HUDEP-2 (cell line): ENCODE measurements at regions not wholly inside any gene's neighbourhood (a gene's known extent, or its start where the extent isn't known, plus 50 kb on each side); places are given as distances from the start of the nearest gene placed in this dataset.

Experiments used
- DNase-seq, 76 experiments: peaks; one replicate each; lab custom pipeline; 2025; ENCODE audit not compliant: unreplicated experiment in 76 of 76; lab: John Stamatoyannopoulos, UW

DNA sequence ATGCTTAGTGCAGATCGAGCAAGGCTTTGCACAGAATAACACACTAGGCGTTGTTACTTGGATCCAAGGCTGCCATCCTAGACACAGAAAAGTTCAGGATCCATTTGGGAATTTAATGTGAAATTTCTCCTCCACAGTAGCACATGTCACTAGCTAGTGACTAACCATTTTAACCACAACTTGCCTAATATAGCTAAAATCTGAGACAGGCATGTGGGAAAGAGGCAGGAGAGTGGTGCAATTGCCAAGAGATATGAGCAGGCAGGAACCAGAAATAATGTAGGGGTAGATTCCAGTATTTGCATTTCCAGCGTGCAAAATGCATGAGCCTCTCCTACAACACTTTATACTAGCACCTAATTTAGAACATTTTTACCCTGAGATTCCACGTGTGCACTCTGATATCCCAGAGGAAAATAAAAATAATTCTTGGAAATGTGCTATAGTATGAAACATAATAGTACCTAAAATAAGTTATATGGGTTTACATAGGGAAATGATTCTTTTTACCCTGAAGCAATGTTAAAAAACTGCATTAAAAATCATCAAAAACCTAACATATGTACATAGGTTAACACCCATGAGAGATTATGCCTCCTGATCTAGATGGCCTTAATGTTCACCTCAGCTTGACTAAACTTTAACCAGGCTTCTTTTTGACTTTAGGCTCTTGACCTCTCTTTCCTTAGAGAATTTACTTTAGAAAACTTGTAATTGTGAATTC lies 1230.6 kb upstream of the NUDT12 start:
- DNase-seq: no peak

- DNase-seq: no peak
These were observed 1226.8 kb upstream of the NUDT12 start for GRCh38 chr5:104789366-104789765.

- DNase-seq: no peak
These were observed 1222.5 kb upstream of the NUDT12 start for GRCh38 chr5:104785097-104785496.

DNA sequence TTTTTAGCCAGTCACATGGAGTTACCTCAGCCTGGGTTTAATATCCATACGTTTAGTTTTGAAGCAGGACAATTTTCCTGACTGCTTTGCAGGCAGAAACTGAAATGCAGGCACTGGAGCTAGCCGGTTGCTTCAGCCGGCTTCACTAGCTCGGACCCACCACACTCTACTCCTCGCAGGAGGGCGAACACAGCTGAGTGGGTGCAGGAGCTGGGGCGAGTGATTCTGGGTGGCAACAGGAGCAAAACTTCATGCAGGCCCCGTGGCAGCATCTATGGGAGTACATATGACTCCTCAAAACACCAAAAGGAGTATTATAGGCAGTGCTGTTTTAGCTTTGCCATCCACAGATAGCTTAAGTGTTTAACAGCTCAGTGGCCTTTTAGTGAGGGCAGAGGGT lies 1211.8 kb upstream of the NUDT12 start:
- no peak for DNase-seq

GRCh38 chr5:104764197-104764596 lies 1201.6 kb upstream of the NUDT12 start:
- DNase-seq: no peak

- DNase-seq: no peak
These were observed 1200.6 kb upstream of the NUDT12 start for GRCh38 chr5:104763216-104763615.

- DNase-seq: no peak
These were observed 1195.3 kb upstream of the NUDT12 start for GRCh38 chr5:104757915-104758314.

GRCh38 chr5:104755806-104756205 lies 1193.2 kb upstream of the NUDT12 start:
- DNase-seq: no peak

DNA sequence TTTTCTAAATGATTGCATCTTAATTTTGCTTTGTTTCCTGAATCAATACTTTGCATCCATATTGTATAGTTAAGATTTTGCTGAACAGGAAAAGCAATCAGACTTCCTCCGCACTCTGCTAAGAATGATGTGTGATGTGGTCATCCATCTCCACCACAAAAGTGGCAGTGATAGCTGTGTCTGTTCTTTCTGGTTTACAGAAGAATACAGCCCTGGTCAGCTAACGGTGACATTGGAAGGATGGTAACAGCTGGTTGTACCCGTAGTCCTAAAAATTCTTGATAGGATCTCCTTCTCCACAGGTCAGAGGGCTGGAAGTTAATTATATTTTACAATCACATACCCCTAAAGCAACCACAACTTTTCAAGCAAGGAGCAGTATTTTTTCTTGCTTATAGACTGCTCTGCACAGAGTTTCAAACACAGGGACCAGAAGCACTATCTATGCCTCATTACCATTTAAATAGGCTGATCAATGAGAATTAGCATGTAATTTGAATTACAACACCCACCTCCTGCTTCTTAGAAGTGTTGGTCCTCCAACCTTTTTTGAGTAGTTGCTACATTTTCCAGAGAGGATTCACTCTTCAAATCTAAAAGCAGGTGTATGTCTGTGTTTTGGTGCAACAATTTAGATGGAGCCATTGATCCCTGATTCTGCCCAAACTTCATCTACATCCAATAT lies 1191.9 kb upstream of the NUDT12 start:
- no peak for DNase-seq

- no peak for DNase-seq
These were observed 1189.4 kb upstream of the NUDT12 start for GRCh38 chr5:104751969-104752368.

- DNase-seq: no peak
These were observed 1177.3 kb upstream of the NUDT12 start for GRCh38 chr5:104739905-104740304.

GRCh38 chr5:104739503-104739902 lies 1176.9 kb upstream of the NUDT12 start:
- no peak for DNase-seq

GRCh38 chr5:104736073-104736472 lies 1173.5 kb upstream of the NUDT12 start:
- no peak for DNase-seq

DNA sequence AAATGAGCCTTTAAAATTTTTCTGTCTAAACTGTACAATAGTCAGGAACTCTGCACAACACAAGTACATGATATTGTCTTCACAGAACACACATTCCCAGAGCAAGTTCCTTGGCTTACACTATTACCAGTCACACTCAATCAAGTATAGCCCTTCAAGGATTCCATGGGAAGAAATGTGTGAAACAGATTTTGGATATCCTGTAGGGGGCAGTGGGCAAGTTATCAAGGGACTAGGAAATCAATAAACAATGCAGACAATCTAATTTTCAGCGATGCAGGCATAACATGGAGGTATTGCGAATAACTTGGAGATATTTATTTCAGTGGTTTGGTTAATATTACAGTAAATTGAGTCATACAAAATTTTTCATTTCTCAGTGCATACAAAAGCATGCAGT lies 1171.5 kb upstream of the NUDT12 start:
- no peak for DNase-seq

- DNase-seq: no peak
These were observed 1170.6 kb upstream of the NUDT12 start for GRCh38 chr5:104733063-104733669.

- no peak for DNase-seq
These were observed 1168.7 kb upstream of the NUDT12 start for GRCh38 chr5:104731331-104731730.

- DNase-seq: no peak
These were observed 1145.4 kb upstream of the NUDT12 start for GRCh38 chr5:104708027-104708426.

DNA sequence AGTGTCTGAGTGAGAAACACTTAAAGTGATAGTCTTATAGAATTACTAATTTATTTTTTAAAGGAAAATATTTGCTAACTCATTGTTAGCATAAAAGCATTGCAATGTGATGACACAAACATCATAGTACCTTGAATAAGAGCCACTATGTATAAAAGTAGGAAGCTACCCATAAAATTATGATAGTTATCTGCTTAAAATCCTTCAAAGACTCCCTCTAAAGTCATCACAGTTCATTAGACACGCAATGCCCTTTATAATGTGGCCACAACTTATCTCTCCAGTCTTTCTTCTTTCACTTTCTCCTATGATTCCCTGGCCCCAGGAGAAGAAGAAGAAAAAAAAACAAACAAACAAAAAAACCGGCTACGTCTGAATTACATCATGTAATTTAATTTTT lies 1144.0 kb upstream of the NUDT12 start:
- DNase-seq: no peak

DNA sequence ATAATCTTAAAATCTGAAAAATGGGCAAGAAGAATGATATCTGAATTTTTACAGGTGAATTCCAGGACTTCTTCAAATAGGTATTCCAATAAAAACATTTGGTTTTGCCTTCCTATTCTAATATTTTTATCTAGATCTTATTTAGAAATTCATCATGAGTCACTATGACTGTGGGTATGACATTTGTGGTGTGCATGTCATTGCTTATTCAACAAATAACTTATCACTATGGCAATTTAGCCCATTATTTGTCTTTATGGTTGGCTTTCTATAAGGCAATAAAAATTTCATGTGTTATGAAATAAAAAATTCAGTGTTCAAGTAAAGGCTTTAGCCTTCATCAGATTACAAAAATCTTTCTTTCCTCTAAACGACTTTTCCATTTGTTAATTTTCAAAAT lies 1139.6 kb upstream of the NUDT12 start:
- DNase-seq: no peak

DNA sequence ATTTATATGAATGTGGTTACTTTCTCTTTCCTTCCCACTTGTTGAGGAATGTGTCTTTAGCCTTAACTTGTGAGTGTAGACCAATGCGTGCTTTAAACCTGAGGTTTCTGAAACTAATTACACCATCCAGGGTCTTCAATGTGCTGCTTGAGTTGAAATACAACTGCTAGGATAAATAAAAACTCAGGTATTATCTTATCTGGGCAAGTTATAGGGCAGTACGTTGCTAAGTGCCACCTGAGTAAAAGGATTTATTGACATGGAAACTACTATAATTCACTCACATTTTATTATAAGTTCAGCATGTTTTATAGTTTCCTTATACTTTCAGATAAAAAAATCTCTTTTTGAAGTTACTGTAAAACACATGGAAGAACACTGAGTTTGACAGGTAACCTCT lies 1136.8 kb upstream of the NUDT12 start:
- DNase-seq: no peak

DNA sequence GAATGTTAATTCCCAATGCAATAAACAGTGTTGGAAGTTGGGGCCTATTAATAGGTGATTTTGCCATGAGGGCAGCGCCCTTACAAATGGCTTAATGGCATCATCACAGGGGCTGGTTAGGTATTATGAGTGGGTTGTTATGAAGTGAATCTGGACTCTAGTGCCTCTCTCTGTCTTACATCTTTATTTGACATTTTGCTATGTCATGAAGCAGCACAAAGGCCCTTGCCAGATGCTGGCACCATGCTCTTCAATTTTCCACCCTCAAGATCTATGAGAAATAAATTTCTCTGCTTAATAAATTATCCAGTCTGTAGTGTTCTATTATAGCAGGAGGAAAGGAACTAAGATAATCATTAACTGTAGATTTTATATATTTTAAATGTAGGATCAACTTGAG lies 1098.7 kb upstream of the NUDT12 start:
- no peak for DNase-seq

DNA sequence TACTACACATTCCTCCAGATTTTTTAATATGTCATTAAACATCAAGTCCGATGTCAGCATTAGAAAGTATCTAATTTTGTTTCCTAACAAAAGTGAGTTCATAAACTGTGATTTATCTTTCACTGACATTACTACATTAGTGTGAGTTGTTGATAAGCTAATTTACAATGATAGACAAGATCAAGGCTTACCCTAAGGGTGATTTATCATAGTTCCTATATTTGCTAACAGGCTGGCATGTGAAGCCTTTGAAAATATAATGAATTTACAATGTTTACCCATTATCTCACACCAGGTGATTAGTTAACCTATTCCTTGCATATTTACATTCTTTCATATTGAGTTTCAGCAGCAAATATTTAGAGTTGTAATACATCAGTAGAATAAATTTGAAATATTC lies 1096.9 kb upstream of the NUDT12 start:
- DNase-seq: no peak
